Endothelial cell (in vitro differentiated cells): ENCODE measurements at regions not wholly inside any gene's neighbourhood (a gene's known extent, or its start where the extent isn't known, plus 50 kb on each side); places are given as distances from the start of the nearest gene placed in this dataset.

Experiments
- DNase-seq: peaks from one replicate; pipeline ENCODE4 v3.0.0; 2021; ENCODE audit warnings: low spot score
- H3K27ac Mint-ChIP-seq: one replicate; pipeline ENCODE4 v1.8.0; 2021; ENCODE audit warnings: mixed read lengths, inconsistent platforms; ENCODE audit not compliant: unreplicated experiment
- H3K27me3 Mint-ChIP-seq: one replicate; pipeline ENCODE4 v1.8.0; 2021; ENCODE audit warnings: mild to moderate bottlenecking, moderate library complexity, mixed read lengths, inconsistent platforms; ENCODE audit not compliant: unreplicated experiment
- H3K36me3 Mint-ChIP-seq: one replicate; pipeline ENCODE4 v1.8.0; 2021; ENCODE audit warnings: mild to moderate bottlenecking, low read depth, mixed read lengths, inconsistent platforms; ENCODE audit not compliant: unreplicated experiment
- H3K4me1 Mint-ChIP-seq: one replicate; pipeline ENCODE4 v1.8.0; 2021; ENCODE audit warnings: mild to moderate bottlenecking, mixed read lengths, inconsistent platforms; ENCODE audit not compliant: unreplicated experiment
- H3K4me3 Mint-ChIP-seq: one replicate; pipeline ENCODE4 v1.8.0; 2021; ENCODE audit warnings: mild to moderate bottlenecking, mixed read lengths, inconsistent platforms; ENCODE audit not compliant: unreplicated experiment
- H3K9me3 Mint-ChIP-seq: one replicate; pipeline ENCODE4 v1.8.0; 2021; ENCODE audit warnings: mixed read lengths, inconsistent platforms; ENCODE audit not compliant: unreplicated experiment
- TF ChIP-seq, protein P1 (sequence below): fragments of 200-600 bp; sonication (generic); IDR thresholded peaks from one replicate; pipeline ENCODE4 v1.5.0; 2021; ENCODE audit warnings: antibody characterized with exemption; ENCODE audit not compliant: unreplicated experiment

DNA sequence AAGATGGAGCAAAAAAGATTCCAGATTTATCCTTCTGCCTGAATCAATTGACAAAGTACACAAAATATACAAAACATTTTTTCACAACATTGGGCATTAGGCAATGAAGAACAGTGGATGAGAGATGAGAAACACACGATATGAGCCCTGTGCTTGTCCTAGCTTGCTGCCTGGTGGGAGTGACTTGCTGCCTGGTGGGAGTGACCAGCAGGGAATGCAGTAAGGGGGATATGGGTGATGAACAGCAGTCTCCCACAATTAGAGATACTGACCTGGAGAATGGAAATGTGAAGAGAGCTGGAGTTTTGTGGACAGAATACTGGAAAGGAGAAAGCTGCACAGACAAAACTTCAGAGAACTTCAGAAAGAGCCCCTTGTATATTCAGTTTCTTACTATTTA is 629.4 kb upstream of the FRG1 start:
- no peak overlapping the region for H3K4me3 Mint-ChIP-seq
- H3K27ac Mint-ChIP-seq: no peak overlapping the region
- no peak for DNase-seq
- peaks cover 4% of the 10 kb centered on the region for H3K36me3 Mint-ChIP-seq
- H3K27me3 Mint-ChIP-seq: peaks cover 2% of the 10 kb centered on the region
- no peaks in the 10 kb centered on the region for H3K9me3 Mint-ChIP-seq
- TF ChIP-seq, protein P1, sequence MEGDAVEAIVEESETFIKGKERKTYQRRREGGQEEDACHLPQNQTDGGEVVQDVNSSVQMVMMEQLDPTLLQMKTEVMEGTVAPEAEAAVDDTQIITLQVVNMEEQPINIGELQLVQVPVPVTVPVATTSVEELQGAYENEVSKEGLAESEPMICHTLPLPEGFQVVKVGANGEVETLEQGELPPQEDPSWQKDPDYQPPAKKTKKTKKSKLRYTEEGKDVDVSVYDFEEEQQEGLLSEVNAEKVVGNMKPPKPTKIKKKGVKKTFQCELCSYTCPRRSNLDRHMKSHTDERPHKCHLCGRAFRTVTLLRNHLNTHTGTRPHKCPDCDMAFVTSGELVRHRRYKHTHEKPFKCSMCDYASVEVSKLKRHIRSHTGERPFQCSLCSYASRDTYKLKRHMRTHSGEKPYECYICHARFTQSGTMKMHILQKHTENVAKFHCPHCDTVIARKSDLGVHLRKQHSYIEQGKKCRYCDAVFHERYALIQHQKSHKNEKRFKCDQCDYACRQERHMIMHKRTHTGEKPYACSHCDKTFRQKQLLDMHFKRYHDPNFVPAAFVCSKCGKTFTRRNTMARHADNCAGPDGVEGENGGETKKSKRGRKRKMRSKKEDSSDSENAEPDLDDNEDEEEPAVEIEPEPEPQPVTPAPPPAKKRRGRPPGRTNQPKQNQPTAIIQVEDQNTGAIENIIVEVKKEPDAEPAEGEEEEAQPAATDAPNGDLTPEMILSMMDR: no peak
- H3K4me1 Mint-ChIP-seq: no peaks in the 10 kb centered on the region

DNA sequence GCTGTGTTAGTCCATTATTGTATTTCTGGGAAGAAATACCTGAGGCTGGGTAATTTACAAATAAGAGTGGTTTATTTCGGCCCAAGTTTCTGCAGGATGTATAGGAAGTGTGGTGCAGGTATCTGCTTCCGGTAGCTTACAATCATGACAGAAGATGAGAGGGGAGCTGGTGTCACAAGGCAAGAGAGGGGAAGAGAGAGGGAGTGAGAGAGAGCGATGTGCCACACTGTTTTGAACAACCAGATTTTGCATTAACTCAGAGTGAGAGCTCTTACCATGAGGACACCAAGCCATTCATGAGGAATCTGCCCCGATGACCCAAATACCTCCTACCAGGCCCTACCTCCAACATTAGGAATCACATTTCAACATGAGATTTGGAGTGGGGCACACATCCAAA is 627.6 kb upstream of the FRG1 start:
- Mint-ChIP-seq H3K4me3 (no peak overlapping the region), H3K27ac (no peak overlapping the region), H3K36me3 (peaks cover 4% of the 10 kb centered on the region), H3K9me3 (no peaks in the 10 kb centered on the region), H3K4me1 (no peaks in the 10 kb centered on the region), H3K27me3 (peaks cover 2% of the 10 kb centered on the region)
- TF ChIP-seq, protein P1: no peak
- no peak for DNase-seq

DNA sequence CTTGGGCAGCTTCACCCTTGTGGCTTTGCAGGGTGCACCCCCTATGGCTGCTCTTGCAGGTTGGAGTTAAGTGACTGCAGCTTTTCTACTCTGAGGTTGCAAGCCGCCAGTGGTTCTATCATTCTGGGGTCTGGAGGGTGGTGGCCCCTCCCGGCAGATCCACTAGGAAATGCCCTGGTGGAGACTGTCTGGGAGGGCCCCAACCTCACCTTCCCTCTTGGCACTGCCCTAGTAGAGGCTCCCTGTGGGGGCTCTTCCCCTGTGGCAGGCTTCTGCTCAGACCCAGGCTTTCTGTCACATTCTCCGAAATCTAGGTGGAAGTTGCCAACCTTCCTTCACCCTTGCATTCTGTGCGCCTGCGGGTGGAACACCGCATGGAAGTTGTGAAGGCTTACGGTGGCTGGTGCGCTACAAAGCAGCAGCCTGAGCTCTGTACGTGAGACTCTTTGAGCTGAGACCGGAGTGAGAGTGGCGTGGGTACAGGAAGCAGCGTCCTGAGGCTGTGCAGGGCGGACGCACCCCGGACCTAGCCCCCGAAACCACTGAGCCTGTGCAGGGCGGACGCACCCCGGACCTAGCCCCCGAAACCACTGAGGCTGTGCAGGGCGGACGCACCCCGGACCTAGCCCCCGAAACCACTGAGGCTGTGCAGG is 626.7 kb upstream of the FRG1 start:
- TF ChIP-seq, protein P1: no peak
- H3K4me1 Mint-ChIP-seq: no peaks in the 10 kb centered on the region
- no peak for DNase-seq
- H3K36me3 Mint-ChIP-seq: peaks cover 4% of the 10 kb centered on the region
- no peak overlapping the region for H3K4me3 Mint-ChIP-seq
- H3K27ac Mint-ChIP-seq: no peak overlapping the region
- no peaks in the 10 kb centered on the region for H3K9me3 Mint-ChIP-seq
- peaks cover 2% of the 10 kb centered on the region for H3K27me3 Mint-ChIP-seq

DNA sequence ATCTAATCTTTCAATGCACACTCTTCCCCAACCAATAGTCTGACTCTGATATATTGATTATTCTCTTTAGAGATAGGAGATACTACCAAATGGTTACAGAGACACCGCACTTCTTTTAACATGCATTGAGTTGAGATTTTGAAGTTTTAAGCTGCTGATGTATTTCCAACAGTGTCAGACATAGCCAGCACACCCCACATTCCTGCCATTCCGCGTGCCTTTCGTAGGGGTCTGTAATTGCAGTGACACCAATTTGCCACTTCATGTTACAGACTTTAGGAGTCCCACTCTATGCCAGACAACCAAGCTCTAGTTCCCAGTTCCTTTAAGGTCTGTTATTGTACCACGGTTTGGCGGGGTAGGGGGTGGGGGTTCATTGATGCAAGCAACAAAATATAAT is 618.2 kb upstream of the FRG1 start:
- no peaks in the 10 kb centered on the region for H3K4me1 Mint-ChIP-seq
- TF ChIP-seq, protein P1: no peak
- H3K27ac Mint-ChIP-seq: no peak overlapping the region
- no peaks in the 10 kb centered on the region for H3K9me3 Mint-ChIP-seq
- H3K36me3 Mint-ChIP-seq: no peaks in the 10 kb centered on the region
- H3K4me3 Mint-ChIP-seq: no peak overlapping the region
- no peaks in the 10 kb centered on the region for H3K27me3 Mint-ChIP-seq
- no peak for DNase-seq

DNA sequence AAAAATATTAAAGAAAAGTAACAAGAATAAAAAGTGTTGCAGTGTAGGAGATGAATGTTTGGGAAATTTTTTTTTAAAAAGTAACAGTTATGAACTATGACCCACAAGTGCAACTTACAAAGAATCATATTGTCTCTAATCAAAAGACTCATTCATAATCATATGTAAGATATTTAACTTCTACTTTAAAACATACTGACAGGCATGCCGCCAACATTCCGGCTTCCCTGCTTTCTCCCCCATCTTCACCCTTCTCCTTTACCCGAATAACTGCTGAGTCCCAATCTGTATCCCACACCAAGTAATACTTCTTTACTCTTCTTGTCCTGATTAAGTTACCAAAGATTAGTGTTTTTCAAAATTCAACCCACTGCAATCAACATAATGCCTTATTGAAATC is 598.8 kb upstream of the FRG1 start:
- Mint-ChIP-seq H3K27ac (no peak overlapping the region), H3K36me3 (no peaks in the 10 kb centered on the region), H3K4me3 (no peak overlapping the region), H3K27me3 (peaks cover 2% of the 10 kb centered on the region), H3K4me1 (no peaks in the 10 kb centered on the region), H3K9me3 (no peaks in the 10 kb centered on the region)
- TF ChIP-seq, protein P1: no peak
- no peak for DNase-seq
